Astrocyte of the cerebellum (primary cell): ENCODE measurements at regions not wholly inside any gene's neighbourhood (a gene's known extent, or its start where the extent isn't known, plus 50 kb on each side); places are given as distances from the start of the nearest gene placed in this dataset.

Experiments
- DNase-seq: peaks from one replicate; pipeline ENCODE4 v3.0.0-alpha.2; 2011; ENCODE audit warnings: low read depth
- H3K4me3 ChIP-seq: 2 replicates; pipeline ENCODE4 v1.5.1; 2011; ENCODE audit warnings: mild to moderate bottlenecking, low read depth, low read length, moderate library complexity
- CTCF ChIP-seq: IDR thresholded peaks from 2 replicates; pipeline ENCODE4 v1.5.1; 2012; ENCODE audit warnings: low read length, low read depth, moderate library complexity, mild to moderate bottlenecking; ENCODE audit errors: missing control alignments
- in situ Hi-C: cut with HindIII; loops from 2 replicates; pipeline ENCODE4 v1.10.0; 2017; ENCODE audit warnings: low sequenced_read_pairs

GRCh38 chrX:110454336-110454735 lies 95.7 kb downstream of the RTL9 start:
- in situ Hi-C loops: no loop called here
- no peak for DNase-seq
- no peak overlapping the region for H3K4me3 ChIP-seq
- no peak for TF ChIP-seq CTCF

- H3K4me3 ChIP-seq: no peak overlapping the region
- no peak for DNase-seq
- peak; percentile 49 for TF ChIP-seq CTCF
- in situ Hi-C loops: no loop called here
These were observed 104.3 kb downstream of the RTL9 start for GRCh38 chrX:110462957-110463356.

- no peak for DNase-seq
- TF ChIP-seq CTCF: no peak
- no peak overlapping the region for H3K4me3 ChIP-seq
- in situ Hi-C loops: no loop called here
These were observed 108.1 kb downstream of the RTL9 start for GRCh38 chrX:110466790-110467189.

DNA sequence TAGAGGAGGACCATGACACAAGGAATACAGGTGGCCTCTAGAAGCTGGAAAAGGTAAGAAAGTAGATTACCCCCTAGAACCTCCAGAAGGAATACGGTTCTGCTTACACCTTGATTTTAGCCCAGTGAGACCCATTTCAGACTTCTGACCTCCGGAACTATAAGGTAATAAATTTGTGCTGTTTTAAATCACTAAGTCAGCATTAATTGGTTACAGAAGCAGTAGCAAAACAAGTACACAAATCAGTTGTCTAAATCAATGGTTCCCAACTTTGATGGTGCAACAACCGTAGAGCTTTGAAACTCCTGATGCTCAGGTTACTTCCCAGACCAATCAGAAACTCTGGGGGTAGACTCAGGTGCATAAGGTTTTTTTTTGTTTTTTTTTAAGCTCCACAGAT lies 113.6 kb downstream of the RTL9 start:
- TF ChIP-seq CTCF: no peak
- in situ Hi-C loops: no loop called here
- no peak overlapping the region for H3K4me3 ChIP-seq
- DNase-seq: no peak

DNA sequence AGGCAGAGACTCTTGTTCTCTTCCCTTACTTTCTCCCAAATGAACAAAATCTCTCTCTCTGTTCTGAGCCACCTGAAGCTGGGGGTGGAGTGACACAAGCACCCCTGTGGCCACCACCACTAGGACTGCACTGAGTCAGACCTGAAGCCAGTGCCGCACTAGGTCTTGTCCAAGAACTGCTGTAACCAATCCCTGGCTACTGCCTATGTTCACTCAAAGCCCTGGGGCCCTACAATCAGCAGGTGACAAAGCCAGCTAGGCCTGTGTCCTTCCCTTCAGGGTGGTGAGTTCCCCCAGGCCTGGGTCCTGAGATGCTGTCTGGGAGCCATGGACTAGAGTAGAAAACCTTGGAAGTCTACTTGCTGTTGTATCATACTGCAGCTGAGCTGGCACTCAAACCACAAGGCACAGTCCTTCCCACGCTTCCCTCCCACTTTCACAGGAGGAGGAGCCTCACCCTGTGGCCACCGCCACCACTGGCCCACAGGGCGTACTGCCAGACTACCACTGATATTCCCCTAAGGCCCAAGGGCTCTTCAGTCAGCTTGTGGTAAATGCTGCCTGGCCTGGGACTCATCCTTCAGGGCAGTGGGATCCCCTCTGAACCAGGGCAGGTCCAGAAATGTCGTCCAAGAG lies 119.1 kb downstream of the RTL9 start:
- in situ Hi-C loops: no loop called here
- no peak for DNase-seq
- no peak overlapping the region for H3K4me3 ChIP-seq
- no peak for TF ChIP-seq CTCF

DNA sequence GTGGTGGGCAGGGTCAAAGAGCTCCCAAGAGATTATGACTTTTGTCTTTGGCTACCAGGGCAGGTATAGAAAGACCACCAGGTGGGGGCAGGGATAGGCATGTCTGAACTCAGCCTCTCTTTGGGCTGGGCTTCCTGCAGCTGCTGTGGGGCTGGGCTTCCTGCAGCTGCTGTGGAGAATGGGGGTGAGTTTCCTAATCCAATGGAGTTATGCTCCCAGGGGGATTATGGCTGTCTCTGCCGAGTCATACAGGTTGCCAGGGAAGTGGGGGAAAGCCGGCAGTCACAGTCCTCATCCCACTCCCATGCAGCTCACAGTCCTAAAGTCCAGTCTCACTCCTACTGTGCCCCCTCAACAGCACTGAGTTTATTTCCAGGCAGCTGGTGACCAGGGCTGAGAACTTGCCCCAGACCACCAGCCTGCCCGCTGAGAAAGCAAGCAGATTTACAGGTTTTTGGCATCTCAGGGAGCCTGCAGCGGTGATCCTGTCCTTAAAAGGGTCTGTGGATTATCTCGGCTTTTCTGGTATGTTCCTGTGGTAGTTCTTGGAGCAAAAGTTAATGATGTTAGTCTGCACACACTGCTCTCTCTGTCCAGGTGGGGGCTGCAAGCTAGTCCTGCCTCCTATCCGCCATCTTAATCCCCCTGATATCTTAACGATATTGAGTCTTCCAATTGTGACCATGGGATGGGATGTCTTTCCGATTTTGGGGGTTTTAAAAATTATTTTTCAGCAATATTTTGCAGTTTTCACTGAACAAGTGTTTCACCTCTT lies 133.4 kb downstream of the RTL9 start:
- TF ChIP-seq CTCF: no peak
- in situ Hi-C loops: no loop called here
- H3K4me3 ChIP-seq: no peak overlapping the region
- no peak for DNase-seq
